ENCODE measurements at regions not wholly inside any gene's neighbourhood (a gene's known extent, or its start where the extent isn't known, plus 50 kb on each side); places are given as distances from the start of the nearest gene placed in this dataset.

- no peak for DNase-seq (ENCODE audit: low read depth)
These were observed 115.2 kb upstream of the ITGA4 start for GRCh38 chr2:181341855-181342600.

DNA sequence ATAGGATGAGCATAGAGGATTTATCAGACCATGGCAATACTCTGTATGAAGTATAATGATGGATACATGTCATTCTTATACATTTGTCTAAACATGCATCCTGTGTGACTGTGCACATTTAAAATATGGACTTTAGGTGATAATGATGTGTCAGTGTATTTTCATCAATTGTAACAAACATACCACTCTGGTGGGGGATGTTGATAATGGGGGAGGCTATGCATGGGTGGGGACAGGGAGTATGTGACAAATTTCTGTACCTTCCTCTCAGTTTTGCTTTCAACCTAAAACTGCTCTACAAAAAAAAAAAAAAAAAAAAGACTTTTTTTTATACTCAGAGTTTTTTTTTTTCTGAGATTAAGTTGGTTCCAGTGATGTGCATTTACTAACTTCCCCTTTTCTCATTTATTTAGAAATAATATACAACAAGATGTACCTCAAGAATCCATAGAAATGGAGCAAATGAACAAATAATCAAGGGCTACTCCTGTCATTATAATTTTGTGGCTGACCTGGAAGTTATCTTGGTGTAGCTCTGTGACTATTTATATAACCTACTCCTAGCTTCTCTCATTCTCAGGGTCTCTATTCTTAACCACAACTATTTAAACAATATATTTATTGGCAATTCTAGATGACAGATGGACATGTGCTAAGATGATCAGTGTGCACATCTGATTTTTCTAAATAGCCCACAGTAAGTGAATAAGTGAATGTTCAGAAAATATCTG lies 108.9 kb upstream of the ITGA4 start:
- no peak for DNase-seq (ENCODE audit: low read depth)

- DNase-seq (ENCODE audit: low read depth) = no peak
These were observed 105.0 kb upstream of the ITGA4 start for GRCh38 chr2:181352158-181352557.

GRCh38 chr2:181354626-181355025 lies 102.6 kb upstream of the ITGA4 start:
- peak; percentile 77 for DNase-seq (ENCODE audit: low read depth)

- DNase-seq (ENCODE audit: low read depth) = no peak
These were observed 100.6 kb upstream of the ITGA4 start for GRCh38 chr2:181356526-181357130.

GRCh38 chr2:181357979-181358378 lies 99.2 kb upstream of the ITGA4 start:
- no peak for DNase-seq (ENCODE audit: low read depth)

GRCh38 chr2:181362561-181362960 lies 94.6 kb upstream of the ITGA4 start:
- DNase-seq (ENCODE audit: low read depth) = no peak

- DNase-seq (ENCODE audit: low read depth) = no peak
These were observed 94.0 kb upstream of the ITGA4 start for GRCh38 chr2:181363164-181363563.

DNA sequence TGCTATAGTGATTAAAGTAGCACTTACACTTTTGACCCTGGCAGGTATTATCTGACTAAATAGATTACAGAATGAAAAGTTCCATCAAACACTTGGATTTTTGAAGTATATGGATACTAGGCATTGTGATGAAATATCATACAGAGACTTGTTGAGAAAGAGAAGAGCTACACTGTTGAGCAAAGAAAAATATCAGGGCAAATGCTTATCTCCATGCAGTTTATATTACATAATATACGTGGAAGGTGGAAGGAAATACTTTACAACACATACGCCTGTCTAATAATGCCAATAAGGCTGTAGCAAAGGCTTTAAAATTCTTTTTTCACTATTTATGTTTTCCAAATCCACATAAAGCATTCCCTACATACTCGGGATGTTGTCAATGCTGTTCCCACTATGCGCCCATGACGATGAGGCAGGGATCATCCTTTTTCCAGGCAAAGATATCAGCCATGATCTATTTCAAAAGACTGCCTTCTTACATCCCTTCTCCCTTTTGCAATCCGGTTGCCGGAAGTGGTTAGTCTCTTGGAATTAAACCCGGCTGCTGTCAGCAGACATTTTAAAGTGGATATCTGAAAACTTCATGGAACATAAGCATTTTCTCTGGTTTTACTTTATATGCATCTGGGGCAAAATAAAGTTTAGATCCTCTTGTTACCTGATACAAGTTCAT lies 92.6 kb upstream of the ITGA4 start:
- DNase-seq (ENCODE audit: low read depth) = peak; percentile 41

DNA sequence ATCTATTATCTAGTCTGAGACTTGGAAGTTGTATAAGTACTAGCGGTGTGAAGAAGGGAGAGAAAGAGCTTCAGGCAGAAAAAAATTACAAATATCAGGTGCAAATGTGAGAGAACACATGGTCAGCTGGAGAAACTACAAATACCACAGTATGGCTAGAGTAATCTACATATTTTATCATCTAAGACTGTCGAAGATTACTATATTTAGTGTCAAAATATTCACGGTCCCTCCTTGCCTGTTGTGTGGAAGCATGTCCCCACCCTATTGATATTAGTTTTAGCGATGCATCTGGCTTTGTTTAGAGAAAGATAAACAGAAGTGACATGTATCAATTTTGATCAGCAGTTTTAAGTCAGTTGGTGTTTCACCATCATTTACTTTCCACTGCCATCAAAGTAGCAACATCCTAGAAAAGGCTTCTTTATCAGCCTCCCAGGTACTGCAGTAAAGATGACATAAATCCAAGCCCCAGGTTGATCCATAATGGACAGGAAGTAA lies 90.5 kb upstream of the ITGA4 start:
- no peak for DNase-seq (ENCODE audit: low read depth)

GRCh38 chr2:181367411-181367810 lies 89.8 kb upstream of the ITGA4 start:
- DNase-seq (ENCODE audit: low read depth) = no peak

DNA sequence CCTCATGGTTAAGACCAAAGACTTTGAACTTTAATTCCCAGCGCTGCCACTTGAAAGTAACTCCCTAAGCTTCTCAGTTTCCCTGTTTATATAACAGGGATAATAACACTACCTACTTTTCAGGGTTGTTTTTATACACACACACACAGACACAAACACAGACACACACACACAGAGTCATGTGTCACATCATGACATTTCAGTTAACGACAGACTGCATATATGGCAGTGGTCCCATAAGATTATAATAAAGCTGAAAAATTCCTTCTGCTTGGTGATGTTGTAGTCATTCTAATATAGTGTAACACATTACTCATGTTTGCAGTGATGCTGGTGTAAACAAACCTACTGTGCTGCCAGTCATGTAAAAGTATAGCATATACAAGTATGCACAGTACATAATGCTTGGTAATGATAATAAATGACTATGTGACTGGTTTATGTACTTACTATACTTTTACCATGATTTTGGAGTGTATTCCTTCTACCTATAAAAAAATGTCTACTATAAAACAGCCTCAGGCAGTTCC lies 89.2 kb upstream of the ITGA4 start:
- DNase-seq (ENCODE audit: low read depth) = no peak

DNA sequence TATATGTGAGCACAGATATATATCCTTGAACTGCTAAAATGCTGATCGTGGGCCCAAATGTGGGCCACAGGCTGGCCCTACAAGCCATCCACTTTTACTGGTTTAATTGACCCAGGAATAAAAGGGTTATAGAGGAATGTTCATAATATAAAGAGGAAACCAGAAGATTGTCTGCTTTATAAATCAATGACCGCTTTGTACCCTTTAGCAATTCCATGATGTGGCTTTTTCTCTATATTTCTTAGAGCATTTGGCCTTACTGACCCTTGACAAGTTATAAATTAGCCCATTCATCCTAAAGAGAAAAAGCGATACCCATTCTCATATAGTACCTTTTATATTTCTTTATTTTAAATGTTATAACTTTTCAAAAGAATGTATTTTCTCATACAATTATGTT lies 87.1 kb upstream of the ITGA4 start:
- DNase-seq (ENCODE audit: low read depth) = no peak

DNA sequence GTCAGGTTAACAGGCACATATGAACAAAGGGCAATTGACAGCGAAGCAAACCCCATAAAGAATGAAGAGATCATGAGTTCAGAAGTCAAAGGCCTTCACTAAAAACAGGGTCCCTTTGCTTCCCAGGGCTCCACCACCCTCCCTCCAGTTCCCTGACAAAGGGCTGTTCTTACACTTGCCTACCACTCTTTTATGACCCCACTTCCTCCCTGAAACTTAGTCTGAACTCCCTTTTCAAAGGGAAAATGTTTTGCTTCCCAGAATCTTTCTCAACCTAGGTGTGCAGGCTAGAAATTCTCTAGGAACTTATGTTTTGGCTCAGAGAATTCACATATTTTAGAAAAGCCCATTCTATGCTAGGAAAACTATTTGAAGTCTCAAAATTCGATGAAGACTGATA lies 86.0 kb upstream of the ITGA4 start:
- no peak for DNase-seq (ENCODE audit: low read depth)

DNA sequence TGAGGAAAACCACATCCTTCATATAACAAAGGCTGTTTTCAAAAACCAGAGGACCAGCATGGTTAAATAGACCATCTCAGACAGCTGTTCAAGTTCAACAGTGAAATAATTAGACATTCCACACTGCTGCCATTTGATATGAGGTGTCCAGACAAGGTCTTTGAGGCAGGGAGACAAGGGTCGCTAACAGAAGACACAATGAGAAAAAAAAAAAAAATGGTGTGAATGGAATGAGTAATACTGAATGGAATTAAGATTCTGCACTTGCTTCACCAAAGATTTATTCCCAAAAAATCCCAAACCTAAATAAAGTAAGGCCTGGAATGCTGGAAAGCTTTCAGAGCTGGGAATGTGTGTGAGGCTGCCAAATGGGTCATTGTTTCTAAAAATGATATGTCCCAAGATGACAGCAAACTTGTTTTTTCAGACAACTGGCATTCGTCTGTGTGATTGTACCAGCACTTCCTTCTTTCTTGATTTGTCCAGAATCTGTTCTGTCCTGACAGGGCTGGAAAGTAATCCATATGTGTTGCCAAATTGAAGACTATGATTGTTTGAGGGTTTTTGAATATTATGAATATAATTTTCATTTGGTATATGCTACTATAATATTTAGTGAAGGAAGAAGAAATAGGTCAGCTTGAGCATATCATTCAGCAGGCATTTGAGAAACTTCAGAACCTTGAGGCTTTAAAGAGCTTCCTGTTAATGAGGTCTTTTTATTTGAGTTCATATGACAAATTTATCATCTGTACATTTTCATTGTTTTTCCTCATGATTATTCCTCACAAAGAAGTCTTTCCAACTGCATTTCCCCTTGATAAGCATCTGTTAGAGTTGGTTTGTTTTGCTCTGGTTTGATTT lies 85.2 kb upstream of the ITGA4 start:
- no peak for DNase-seq (ENCODE audit: low read depth)

DNA sequence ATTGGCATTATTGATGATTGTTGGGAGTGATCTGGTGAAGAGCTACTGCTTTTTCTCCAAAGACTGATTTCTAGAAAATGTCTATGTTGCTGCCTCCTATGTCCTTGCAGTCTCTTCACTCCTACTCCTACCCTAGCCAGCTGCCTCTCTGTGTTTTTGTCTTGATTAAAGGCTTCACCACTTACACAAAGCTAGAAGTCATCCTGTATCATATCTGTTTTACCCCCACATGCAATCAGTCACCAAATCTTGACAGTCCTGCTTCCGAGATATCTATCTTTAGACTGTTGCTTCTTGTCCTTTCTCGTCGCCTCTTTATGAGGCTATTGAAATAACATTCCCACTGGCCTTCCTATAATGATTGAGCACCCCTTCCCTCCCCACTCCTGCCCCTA lies 84.5 kb upstream of the ITGA4 start:
- no peak for DNase-seq (ENCODE audit: low read depth)

DNA sequence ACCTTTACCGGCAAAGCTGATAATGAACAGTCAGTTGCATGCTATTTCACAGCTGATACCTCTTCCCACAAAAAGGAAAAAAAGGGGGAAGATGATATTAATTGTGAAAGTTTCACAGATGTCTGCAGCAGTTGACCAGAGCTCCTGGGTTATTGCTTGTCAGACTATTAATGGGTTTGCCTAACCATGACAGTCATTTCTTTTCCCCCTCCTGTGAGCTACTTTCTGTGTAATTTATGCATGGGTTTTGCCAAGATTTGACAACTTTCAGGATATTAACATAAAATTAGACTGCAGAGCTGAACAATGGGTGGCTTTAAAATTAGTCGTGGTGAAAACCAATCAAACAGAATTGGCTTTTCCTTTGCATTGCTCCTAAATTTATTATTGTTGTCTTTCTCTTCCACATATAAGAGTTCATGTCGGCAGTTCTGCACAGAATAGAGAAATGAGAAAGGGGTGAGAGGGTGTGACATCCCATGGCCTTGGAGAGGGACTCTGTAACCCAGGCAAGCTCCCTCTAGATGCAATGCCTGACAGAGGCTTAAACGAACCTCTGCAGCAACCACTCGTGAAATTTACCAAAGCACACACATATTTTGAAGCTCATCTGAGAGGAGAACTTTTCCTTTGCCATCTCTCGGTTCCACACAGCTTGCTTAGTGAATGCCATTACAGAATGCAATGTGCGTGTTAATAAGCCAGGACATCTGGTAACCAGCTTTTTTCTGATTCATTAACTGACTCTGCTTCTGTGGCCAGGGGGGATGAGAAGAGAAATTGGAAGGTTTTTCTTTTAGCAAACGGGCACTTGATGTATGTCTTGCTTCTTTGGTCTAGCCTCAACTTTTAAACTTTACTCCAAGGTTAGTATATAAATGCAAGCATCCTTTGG lies 82.2 kb upstream of the ITGA4 start:
- DNase-seq (ENCODE audit: low read depth) = no peak

DNA sequence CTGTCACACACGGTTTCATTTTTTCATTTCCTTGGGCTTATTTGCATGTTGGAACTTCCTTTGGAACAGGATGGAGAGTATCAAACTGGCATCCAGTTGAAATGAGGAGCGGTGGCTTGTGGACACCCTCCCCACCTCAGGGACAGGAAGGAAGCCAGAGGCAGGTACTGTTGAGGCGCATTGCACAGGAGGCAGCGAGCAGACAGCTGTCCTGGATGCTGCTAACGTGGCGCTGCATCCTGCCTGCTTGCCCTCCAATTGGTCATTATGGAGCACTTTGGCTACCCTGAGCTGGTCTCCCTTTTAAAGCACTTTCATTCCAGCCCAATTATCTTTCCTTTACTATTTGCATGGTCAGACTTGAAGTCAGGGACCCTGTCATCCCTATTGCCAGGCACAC lies 80.7 kb upstream of the ITGA4 start:
- DNase-seq (ENCODE audit: low read depth) = no peak

DNA sequence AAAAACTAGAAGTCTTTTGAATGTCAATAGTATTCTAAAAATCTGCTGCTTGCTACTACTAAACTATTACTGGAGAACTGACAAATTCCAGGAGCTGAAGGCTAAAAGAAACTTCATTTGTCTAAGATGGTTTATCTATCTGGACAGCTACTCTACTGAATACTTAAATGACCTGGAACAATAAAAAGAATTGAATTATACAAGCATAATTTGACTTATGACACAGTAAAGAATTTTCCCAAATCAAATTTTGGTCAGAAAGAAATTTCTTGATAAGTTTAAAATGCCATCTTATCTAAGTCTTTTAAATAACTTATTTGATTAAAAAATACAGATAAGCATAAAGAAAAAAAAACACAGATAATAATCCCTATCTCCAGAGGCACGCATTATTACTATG lies 80.2 kb upstream of the ITGA4 start:
- DNase-seq (ENCODE audit: low read depth) = no peak

GRCh38 chr2:181378491-181378890 lies 78.7 kb upstream of the ITGA4 start:
- no peak for DNase-seq (ENCODE audit: low read depth)
